Posterior vena cava (tissue), 2 donors: ENCODE measurements at regions not wholly inside any gene's neighbourhood (a gene's known extent, or its start where the extent isn't known, plus 50 kb on each side); places are given as distances from the start of the nearest gene placed in this dataset.
"Not testable (repeated sequence)": the region's sequence is repeated elsewhere in the genome, so short reads cannot be mapped to it uniquely, and the experiment has no call there.

Experiments used
- DNase-seq: peaks from one replicate; pipeline ENCODE4 v3.0.0-alpha.2; 2020; ENCODE audit warnings: low spot score
- intact Hi-C, 2 donors: fragments of 100-400 bp; cut with DNase I; formaldehyde crosslinking; loops; one replicate each; pipeline versions ENCODE4 v1.14.1 to v1.14.2; 2022 to 2023
- donor health status: DM: yes; HTN: yes; CAD: no.
- donor health status: DM: yes; HTN: yes; CAD: no.

GRCh38 chr6:74402781-74403180 lies 706.8 kb downstream of the CD109 start:
- intact Hi-C loops = no loop called here
- no peak for DNase-seq

DNA sequence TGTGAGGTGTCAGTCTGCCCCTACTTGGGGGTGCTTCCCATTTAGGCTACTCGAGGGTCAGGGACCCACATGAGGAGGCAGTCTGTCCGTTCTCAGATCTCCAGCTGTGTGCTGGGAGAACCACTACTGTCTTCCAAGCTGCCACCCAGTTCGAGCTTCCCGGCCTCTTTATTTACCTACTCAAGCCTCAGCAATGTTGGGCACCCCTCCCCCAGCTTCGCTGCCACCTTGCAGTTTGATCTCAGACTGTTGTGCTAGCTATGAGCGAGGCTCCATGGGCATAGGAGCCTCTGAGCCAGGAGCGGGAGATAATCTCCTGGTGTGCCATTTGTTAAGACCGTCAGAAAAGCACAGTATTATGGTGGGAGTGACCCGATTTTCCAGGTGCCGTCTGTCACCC lies 682.4 kb downstream of the CD109 start:
- intact Hi-C loops, DNase-seq: not testable (repeated sequence)

DNA sequence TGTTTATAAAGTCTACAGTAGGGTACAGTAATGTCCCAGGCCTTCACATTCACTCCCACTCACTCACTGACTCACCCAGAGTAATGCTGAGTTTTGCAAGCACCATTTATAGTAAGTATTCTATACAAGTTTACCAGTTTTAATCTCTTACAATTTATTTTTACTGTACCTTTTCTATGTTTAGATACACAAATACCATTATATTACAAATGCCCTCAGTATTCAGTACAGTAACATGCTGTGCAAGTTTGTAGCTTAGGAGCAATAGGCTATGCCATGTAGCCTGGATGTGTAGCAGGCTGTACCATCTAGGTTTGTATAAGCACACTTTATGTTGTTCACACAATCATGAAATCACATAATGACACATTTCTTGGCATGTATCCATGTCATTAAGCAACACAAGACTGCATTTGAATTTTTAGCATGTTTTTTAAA lies 673.6 kb downstream of the CD109 start:
- no peak for DNase-seq
- intact Hi-C loops = no loop called here

- intact Hi-C loops = no loop called here
Measured at GRCh38 chr6:74368746-74369145, 672.7 kb downstream of the CD109 start.

GRCh38 chr6:74366634-74367033 lies 670.6 kb downstream of the CD109 start:
- intact Hi-C loops = no loop called here
- DNase-seq = no peak

More at GRCh38 chr6:74368746-74369145, 672.7 kb downstream of the CD109 start:
- DNase-seq = no peak

GRCh38 chr6:74362391-74362790 lies 666.4 kb downstream of the CD109 start:
- intact Hi-C loops = no loop called here
- no peak for DNase-seq

- intact Hi-C loops = no loop called here
- no peak for DNase-seq
Measured at GRCh38 chr6:74357321-74357720, 661.3 kb downstream of the CD109 start.

DNA sequence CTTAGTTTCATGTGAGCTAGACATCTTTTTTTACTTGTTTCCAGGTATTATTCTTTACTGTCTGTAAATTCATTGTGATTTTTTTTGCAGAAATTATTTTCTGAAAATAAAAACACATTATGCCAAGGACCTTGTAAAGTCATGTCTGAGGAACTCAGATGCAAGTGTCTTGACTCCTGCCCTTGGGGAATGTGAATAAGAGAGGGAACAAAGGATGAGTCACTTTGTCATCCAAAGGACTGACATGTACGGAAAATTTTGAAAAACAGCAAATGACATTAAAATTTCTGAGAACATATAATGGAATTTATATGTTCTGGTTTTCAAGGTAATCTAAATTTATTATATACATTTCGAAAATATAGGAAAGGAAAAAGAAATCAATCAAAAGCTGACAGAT lies 660.4 kb downstream of the CD109 start:
- no peak for DNase-seq
- intact Hi-C loops = no loop called here

GRCh38 chr6:74346936-74347535 lies 651.0 kb downstream of the CD109 start:
- intact Hi-C loops = no loop called here

GRCh38 chr6:74343804-74344203 lies 647.8 kb downstream of the CD109 start:
- DNase-seq = no peak
- intact Hi-C loops = no loop called here

More at GRCh38 chr6:74346936-74347535, 651.0 kb downstream of the CD109 start:
- DNase-seq = no peak

GRCh38 chr6:74343321-74343720 lies 647.3 kb downstream of the CD109 start:
- intact Hi-C loops, DNase-seq: not testable (repeated sequence)

- intact Hi-C loops = no loop called here
- no peak for DNase-seq
Measured at GRCh38 chr6:74334722-74335121, 638.7 kb downstream of the CD109 start.

DNA sequence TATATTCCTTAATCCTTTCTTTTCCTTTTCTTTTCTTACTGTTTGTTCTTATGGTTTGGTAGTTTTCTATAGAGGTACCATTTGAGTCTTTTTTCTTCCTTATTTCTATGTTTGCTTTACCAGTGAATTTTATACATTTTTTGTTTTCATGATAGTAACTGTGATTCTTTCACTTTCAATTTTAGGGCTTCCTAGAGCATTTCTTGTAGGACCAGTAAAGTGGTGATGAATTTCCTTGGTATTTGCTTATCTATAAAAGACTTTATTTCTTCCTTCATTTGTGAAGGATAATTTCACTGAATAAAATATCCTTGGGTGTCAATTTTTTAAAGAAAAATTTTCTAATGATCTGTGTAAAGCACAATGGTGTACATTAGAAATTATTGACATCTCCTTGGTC lies 637.4 kb downstream of the CD109 start:
- no peak for DNase-seq
- intact Hi-C loops = no loop called here

GRCh38 chr6:74320715-74321114 lies 624.7 kb downstream of the CD109 start:
- DNase-seq = no peak
- intact Hi-C loops = no loop called here

GRCh38 chr6:74320074-74320473 lies 624.1 kb downstream of the CD109 start:
- intact Hi-C loops = no loop called here
- no peak for DNase-seq

- intact Hi-C loops = no loop called here
- no peak for DNase-seq
Measured at GRCh38 chr6:74319292-74319691, 623.3 kb downstream of the CD109 start.

- intact Hi-C loops = no loop called here
- no peak for DNase-seq
Measured at GRCh38 chr6:74318738-74319137, 622.7 kb downstream of the CD109 start.

DNA sequence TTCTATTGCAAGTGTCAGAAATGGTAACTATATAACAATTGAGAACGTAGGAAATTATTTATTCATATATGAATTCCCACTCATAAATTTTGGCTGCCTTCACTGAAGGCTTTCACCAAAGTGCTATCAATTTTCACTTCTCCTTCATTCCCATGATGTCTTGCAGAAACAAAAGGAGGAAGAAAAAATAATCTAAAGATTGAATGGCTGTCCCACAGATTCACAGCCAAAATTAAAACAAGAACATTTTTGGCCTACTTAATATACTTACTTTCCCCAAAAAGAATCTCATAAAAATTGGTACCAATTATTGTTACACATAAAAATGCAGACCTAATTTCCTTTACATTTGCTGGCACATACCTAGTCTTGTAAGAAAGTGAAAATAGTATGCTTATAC lies 616.1 kb downstream of the CD109 start:
- intact Hi-C loops = no loop called here
- no peak for DNase-seq

DNA sequence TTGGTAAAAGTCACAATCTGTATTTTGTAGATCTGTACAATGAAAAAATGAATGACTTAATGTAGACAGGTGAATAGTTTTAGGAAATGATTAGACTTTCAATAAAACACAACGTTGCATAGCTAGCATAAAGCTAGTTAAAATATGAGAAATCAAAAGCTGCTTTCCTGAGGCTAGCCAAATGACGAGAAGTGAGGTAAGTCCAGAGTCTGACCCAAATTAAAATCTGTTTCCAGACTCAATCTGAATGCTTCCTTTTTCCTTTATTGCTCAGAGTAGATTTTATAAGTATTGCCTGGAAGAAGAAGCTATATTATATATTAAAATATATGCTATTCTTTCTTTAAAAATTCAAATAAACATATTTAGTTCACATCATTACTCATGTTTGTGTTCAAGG lies 615.4 kb downstream of the CD109 start:
- intact Hi-C loops = no loop called here
- DNase-seq = no peak

DNA sequence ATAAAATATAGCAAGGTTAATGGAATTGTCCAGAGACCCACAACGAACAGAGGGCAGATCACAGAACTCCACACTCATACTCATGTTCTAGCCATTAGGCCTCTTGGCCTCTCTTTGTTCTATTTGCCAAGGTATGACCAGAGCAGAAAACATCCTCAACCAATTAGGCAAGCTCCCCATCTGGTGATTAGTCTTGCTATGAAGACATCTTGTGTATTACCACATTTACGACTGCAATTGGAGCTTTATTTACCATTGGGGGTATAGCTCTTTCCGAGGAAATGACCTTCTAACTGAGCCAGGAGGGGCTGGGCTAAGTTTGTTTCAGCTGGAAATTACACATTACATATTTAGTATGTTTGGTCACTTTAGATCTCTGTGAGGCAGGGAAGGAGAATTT lies 593.9 kb downstream of the CD109 start:
- no peak for DNase-seq
- intact Hi-C loops = loop anchor here in 1 of 2 donors (10.0 kb wide), 1 partner anchor 455 kb away; no protein-coding TSS in a partner anchor

DNA sequence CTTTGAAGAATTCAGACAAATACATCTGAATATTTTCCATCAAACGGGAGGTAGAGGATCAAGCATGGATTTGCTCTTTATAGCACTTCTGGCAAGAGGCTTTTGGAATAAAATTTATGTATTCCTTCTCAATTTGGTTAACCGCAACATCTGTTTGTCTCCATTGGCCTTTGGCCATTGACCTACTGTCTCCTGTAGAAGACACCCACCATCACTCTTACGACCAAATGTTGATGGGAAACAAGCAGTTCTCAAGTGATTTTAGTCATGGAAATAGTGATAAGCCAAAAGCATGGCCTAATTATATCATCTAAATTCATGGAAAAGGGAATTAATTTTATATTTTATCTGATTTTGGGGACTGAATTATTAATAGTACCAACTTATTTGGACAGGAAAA lies 591.9 kb downstream of the CD109 start:
- intact Hi-C loops = no loop called here
- no peak for DNase-seq

DNA sequence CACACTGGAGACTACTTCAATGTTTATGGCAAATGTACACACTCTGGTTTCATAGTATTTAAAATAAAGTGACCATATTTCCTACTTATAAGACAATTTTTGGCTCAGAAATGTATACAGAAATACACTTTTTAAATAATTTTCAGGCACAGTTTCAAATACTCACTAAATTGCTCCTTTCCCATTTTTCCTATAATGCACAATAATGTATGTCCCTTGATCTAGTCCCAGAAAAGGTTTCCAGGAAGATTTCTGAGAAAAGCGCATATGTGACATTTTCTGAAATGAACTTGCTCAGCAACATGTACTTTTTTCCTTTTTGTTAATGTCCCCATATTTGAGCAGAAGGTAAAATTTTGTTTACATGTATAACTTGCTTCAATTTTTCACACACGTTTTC lies 591.4 kb downstream of the CD109 start:
- DNase-seq = no peak
- intact Hi-C loops = no loop called here
